Progenitor cell of endocrine pancreas (in vitro differentiated cells): ENCODE measurements at regions not wholly inside any gene's neighbourhood (a gene's known extent, or its start where the extent isn't known, plus 50 kb on each side); places are given as distances from the start of the nearest gene placed in this dataset.
A peak's percentile ranks its signal among the peaks of the same experiment; 100 is the strongest.

Experiments
- DNase-seq: peaks from one replicate; pipeline ENCODE4 v3.0.0; 2021; ENCODE audit warnings: low spot score; ENCODE audit not compliant: unreplicated experiment
- H3K27ac Mint-ChIP-seq: 2 replicates; pipeline ENCODE4 v1.8.0; 2021; ENCODE audit warnings: mild to moderate bottlenecking, moderate library complexity, mixed read lengths
- H3K27me3 Mint-ChIP-seq: 2 replicates; pipeline ENCODE4 v1.8.0; 2021; ENCODE audit warnings: mixed read lengths
- H3K36me3 Mint-ChIP-seq: 2 replicates; pipeline ENCODE4 v1.8.0; 2022; ENCODE audit warnings: mixed read lengths; ENCODE audit not compliant: insufficient read depth
- H3K4me1 Mint-ChIP-seq: 2 replicates; pipeline ENCODE4 v1.8.0; 2021; ENCODE audit warnings: low read depth, mixed read lengths
- H3K4me3 Mint-ChIP-seq: 2 replicates; pipeline ENCODE4 v1.8.0; 2021; ENCODE audit warnings: low read depth, mild to moderate bottlenecking, moderate library complexity, mixed read lengths
- H3K9me3 Mint-ChIP-seq: 2 replicates; pipeline ENCODE4 v1.8.0; 2021; ENCODE audit warnings: low read depth, mixed read lengths
- TF ChIP-seq, protein P1 (sequence below): fragments of 200-600 bp; sonication (generic); IDR thresholded peaks from one replicate; pipeline ENCODE4 v1.5.0; 2021; ENCODE audit warnings: antibody characterized with exemption, mild to moderate bottlenecking; ENCODE audit not compliant: unreplicated experiment

DNA sequence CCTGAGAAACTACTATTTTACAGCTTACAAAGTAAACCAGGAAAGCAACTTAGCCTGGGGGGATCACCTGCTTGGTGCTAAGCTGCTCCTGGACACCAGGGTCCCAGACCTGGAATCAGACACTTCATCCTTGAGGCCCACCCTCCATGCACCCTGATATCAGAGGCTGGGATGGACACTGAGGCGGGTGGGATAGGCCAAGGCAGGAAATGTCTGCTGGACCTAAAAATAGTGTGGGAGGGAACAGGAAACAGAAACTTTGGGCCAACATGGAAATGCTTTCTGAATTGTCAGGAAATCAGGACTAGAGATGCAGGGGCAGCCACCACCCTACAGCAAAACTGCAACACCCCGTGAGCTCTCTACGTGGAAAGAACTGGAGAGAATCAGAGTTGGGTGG, 101.5 kb upstream of the PODXL start:
- Mint-ChIP-seq H3K9me3 (no peaks in the 10 kb centered on the region), H3K27me3 (peaks cover 6% of the 10 kb centered on the region), H3K4me3 (no peak overlapping the region), H3K27ac (no peak overlapping the region), H3K4me1 (no peaks in the 10 kb centered on the region), H3K36me3 (no peaks in the 10 kb centered on the region)
- TF ChIP-seq, protein P1, sequence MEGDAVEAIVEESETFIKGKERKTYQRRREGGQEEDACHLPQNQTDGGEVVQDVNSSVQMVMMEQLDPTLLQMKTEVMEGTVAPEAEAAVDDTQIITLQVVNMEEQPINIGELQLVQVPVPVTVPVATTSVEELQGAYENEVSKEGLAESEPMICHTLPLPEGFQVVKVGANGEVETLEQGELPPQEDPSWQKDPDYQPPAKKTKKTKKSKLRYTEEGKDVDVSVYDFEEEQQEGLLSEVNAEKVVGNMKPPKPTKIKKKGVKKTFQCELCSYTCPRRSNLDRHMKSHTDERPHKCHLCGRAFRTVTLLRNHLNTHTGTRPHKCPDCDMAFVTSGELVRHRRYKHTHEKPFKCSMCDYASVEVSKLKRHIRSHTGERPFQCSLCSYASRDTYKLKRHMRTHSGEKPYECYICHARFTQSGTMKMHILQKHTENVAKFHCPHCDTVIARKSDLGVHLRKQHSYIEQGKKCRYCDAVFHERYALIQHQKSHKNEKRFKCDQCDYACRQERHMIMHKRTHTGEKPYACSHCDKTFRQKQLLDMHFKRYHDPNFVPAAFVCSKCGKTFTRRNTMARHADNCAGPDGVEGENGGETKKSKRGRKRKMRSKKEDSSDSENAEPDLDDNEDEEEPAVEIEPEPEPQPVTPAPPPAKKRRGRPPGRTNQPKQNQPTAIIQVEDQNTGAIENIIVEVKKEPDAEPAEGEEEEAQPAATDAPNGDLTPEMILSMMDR = no peak
- no peak for DNase-seq

DNA sequence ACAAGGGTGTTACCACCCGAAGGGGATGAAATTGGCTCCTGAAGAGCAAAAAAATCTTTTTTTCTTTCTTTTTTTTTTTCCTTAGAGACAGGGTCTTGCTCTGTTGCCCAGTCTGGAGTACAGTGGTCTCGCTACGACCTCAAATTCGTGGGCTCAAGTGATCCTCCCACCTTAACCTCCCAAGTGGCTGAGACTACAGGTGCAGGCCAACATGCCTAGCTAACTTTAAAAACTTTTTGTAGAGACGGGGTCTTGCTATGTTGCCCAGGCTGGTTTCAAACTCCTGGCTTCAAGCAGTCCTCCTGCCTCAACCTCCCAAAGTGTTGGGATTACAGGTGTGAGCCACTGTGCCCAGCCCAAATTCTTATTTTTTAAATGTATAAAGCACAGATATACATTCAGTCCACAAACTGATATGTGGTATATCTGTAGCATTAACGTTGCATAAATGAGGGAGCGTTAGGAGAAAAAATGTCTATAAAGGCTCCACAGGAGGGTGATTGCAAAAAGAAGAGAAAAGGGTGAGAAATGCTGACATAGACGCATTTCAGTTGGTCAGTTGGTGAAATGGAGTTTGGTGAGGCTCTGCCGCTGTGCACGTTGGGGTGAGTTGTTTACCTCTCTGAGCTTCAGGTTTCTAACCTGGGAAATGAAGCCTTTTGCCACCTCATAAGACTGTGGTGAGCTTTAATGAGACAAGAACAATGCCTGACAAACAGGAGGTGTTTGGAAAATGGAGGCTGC, 100.7 kb upstream of the PODXL start:
- no peak for DNase-seq
- H3K27me3 Mint-ChIP-seq = peaks cover 5% of the 10 kb centered on the region
- H3K27ac Mint-ChIP-seq = no peak overlapping the region
- H3K9me3 Mint-ChIP-seq = no peaks in the 10 kb centered on the region
- no peak overlapping the region for H3K4me3 Mint-ChIP-seq
- no peaks in the 10 kb centered on the region for H3K4me1 Mint-ChIP-seq
- H3K36me3 Mint-ChIP-seq = no peaks in the 10 kb centered on the region
- TF ChIP-seq, protein P1 = no peak

DNA sequence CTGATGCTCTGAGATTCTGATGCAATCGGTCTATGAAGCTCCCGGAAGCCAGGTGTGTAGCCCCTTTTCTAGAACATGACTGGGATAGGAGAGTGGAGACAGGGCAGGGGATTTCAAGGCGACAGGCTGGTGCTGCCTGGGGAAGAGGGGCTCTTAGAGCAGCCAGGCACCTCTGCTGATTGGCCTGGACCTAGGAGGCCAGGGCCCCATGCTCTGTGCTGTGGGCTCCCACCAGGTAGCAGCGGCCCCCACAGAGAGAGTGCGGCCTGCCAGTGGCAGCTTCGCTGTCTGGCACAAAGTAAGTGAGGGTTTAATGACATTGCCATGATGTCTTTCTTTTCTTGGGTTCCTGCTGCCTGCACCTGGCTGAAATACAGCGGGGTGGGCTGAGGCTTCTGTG, 99.4 kb upstream of the PODXL start:
- Mint-ChIP-seq H3K36me3 (no peaks in the 10 kb centered on the region), H3K27me3 (peaks cover 7% of the 10 kb centered on the region), H3K27ac (no peak overlapping the region), H3K4me3 (no peak overlapping the region), H3K9me3 (no peaks in the 10 kb centered on the region), H3K4me1 (no peaks in the 10 kb centered on the region)
- TF ChIP-seq, protein P1 = no peak
- no peak for DNase-seq

DNA sequence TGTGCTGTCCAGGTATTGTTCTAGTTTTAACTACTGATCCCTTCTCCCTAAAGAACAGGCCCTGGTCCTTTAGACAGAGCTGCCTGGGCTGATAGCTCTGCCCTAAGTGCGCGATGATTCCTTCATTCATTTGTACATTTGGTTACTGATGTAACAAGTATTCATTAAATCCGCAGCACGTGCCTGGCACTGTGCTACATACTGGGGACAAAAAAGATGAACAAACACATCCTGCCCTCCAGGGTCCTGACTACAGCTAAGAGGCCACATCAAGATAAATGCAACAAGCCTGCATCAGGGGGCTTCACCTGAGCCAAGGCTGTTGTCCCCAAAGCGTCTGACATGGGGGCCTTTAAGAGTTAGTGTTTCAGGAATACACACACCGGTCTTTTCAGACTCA, 99.0 kb upstream of the PODXL start:
- H3K27ac Mint-ChIP-seq = no peak overlapping the region
- H3K27me3 Mint-ChIP-seq = peaks cover 7% of the 10 kb centered on the region
- no peak for DNase-seq
- no peaks in the 10 kb centered on the region for H3K36me3 Mint-ChIP-seq
- H3K4me3 Mint-ChIP-seq = no peak overlapping the region
- TF ChIP-seq, protein P1 = no peak
- H3K4me1 Mint-ChIP-seq = no peaks in the 10 kb centered on the region
- no peaks in the 10 kb centered on the region for H3K9me3 Mint-ChIP-seq

DNA sequence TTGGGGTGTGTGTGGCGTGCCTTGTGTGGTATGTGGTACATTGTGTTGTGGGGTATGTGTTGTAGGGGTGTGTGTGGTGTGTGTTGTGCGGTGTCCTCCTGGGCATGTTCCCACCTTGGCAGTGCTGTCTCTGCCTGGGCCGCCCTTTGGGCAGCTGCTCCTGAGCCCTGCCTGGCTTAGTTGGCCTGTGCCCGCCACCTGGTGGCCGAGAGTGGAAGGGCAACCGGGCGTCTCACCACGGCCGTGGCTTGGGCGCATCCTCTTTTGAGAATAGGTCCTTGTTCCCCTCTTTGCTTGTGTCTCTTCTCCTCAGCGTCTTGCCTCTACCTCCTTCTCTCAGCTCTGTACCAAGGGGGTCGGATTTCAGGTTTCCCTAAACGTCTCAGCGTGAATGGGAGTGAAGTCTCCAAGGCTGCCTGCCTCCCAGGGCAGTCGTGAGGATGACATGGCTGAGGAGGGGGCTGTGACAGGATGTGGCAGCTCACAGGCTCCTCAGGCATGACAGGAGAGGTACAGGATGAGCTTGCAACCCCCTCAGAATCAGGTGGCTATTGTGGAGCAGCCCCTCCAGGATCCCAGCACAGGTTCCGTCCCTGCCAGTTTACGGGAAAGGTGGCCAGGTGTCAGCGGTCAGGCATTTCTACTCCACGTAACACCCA, 98.4 kb upstream of the PODXL start:
- TF ChIP-seq, protein P1 = peak; percentile 88
- peaks cover 7% of the 10 kb centered on the region for H3K27me3 Mint-ChIP-seq
- H3K36me3 Mint-ChIP-seq = no peaks in the 10 kb centered on the region
- H3K4me3 Mint-ChIP-seq = no peak overlapping the region
- no peak overlapping the region for H3K27ac Mint-ChIP-seq
- H3K4me1 Mint-ChIP-seq = no peaks in the 10 kb centered on the region
- DNase-seq = peak; percentile 80
- no peaks in the 10 kb centered on the region for H3K9me3 Mint-ChIP-seq
